AG04449 (cell line): ENCODE measurements at regions not wholly inside any gene's neighbourhood (a gene's known extent, or its start where the extent isn't known, plus 50 kb on each side); places are given as distances from the start of the nearest gene placed in this dataset.

Experiments used
- CTCF ChIA-PET: fragments of 350-600 bp; formaldehyde crosslinking; extraction: SDS; loops from one replicate; lab custom pipeline; 2021; ENCODE audit warnings: antibody characterized with exemption; lab: Yijun Ruan, JAX
- POLR2A ChIA-PET: fragments of 400-600, 350-600 bp; formaldehyde crosslinking; extraction: SDS; loops from one replicate; lab custom pipeline; 2020; ENCODE audit warnings: antibody characterized with exemption, inconsistent platforms; lab: Yijun Ruan, JAX
- DNase-seq: peaks from one replicate; pipeline ENCODE4 v3.0.0-alpha.2; 2010; ENCODE audit warnings: low read depth, low spot score
- H3K4me3 ChIP-seq: 2 replicates; pipeline ENCODE4 v1.5.1; 2011; ENCODE audit warnings: low read depth, mild to moderate bottlenecking, control low read depth, low read length
- TF ChIP-seq, protein P1 (sequence below): IDR thresholded peaks from one replicate; pipeline ENCODE4 v1.5.1; 2011; ENCODE audit warnings: mild to moderate bottlenecking, moderate library complexity, low read length, control low read depth, inconsistent platforms; ENCODE audit not compliant: insufficient read depth; ENCODE audit errors: missing control alignments

- ChIA-PET POLR2A (no interaction called here), CTCF (no interaction called here)
- no peak for DNase-seq
- TF ChIP-seq, protein P1, sequence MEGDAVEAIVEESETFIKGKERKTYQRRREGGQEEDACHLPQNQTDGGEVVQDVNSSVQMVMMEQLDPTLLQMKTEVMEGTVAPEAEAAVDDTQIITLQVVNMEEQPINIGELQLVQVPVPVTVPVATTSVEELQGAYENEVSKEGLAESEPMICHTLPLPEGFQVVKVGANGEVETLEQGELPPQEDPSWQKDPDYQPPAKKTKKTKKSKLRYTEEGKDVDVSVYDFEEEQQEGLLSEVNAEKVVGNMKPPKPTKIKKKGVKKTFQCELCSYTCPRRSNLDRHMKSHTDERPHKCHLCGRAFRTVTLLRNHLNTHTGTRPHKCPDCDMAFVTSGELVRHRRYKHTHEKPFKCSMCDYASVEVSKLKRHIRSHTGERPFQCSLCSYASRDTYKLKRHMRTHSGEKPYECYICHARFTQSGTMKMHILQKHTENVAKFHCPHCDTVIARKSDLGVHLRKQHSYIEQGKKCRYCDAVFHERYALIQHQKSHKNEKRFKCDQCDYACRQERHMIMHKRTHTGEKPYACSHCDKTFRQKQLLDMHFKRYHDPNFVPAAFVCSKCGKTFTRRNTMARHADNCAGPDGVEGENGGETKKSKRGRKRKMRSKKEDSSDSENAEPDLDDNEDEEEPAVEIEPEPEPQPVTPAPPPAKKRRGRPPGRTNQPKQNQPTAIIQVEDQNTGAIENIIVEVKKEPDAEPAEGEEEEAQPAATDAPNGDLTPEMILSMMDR, result no peak
- no peak overlapping the region for H3K4me3 ChIP-seq
Observed at GRCh38 chr5:102036927-102037326, 259.2 kb downstream of the SLCO4C1 start.

DNA sequence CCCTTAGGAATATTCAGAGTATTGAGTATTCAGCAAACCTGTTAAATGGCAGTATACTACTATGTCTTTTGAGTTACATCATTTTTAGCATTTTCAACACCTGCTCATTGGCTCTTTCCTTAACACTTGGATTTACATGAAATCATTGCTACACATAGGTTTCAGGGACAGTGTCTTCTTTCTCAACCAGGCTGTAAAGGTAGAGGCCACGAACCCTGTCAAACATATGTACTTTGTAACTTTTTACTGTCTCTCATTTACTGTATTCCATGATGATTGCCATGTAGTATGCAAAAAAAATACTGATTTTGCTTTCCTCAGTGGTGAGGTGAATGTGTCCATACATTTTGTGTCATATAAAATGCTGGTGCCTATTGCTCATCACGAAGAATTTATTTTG lies 264.4 kb downstream of the SLCO4C1 start:
- H3K4me3 ChIP-seq, result no peak overlapping the region
- no peak for DNase-seq
- TF ChIP-seq, protein P1, result no peak
- ChIA-PET POLR2A (no interaction called here), CTCF (no interaction called here)

DNA sequence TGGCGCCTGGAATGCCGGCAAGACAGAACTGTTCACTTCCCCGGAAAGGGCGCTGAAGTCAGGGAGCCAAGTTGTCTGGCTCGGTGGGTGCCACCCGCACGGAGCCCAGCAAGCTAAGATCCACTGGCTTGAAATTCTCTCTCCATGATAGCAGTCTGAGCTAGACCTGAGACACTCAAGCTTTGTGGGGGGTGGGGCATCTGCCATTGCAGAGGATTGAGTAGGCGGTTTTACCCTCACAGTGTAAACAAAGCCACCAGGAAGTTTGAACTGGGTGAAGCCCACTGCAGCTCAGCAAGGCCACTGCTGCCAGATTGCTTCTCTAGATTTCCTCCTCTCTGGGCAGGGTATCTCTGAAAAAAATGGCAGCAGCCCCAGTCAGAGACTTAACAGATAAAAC lies 277.4 kb downstream of the SLCO4C1 start:
- TF ChIP-seq, protein P1, result no peak
- DNase-seq, result no peak
- ChIA-PET CTCF (no interaction called here), POLR2A (no interaction called here)
- no peak overlapping the region for H3K4me3 ChIP-seq

GRCh38 chr5:102018279-102018678 lies 277.8 kb downstream of the SLCO4C1 start:
- DNase-seq, result no peak
- ChIA-PET CTCF (no interaction called here), POLR2A (no interaction called here)
- H3K4me3 ChIP-seq, result no peak overlapping the region
- TF ChIP-seq, protein P1, result no peak

DNA sequence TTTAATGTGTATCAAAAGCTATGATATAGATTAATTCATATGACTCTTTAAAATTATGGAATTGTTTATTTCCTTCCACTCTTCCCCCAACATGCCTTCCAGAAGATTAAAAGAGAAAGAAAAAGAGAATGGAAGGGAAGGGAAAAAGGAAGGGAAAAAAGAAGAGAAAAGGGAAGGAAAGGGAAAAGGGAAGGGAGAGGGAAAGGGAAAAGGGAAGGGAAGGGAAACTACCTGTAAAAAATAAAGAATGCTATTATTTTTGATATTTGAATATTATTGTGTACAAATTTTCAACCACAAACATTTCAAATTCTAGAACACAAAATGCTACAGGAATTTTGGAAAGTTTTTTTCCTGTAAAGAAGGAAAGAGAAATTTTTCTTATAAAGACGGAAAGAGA lies 281.7 kb downstream of the SLCO4C1 start:
- ChIA-PET POLR2A (no interaction called here), CTCF (no interaction called here)
- H3K4me3 ChIP-seq, result no peak overlapping the region
- DNase-seq, result no peak
- TF ChIP-seq, protein P1, result no peak

GRCh38 chr5:102010644-102011043 lies 285.4 kb downstream of the SLCO4C1 start:
- H3K4me3 ChIP-seq, result no peak overlapping the region
- no peak for DNase-seq
- POLR2A ChIA-PET, result no interaction called here
- CTCF ChIA-PET, result no interaction called here
- TF ChIP-seq, protein P1, result no peak
